GM23338 (cell line): ENCODE measurements at regions not wholly inside any gene's neighbourhood (a gene's known extent, or its start where the extent isn't known, plus 50 kb on each side); places are given as distances from the start of the nearest gene placed in this dataset.
"Not testable (repeated sequence)": the region's sequence is repeated elsewhere in the genome, so short reads cannot be mapped to it uniquely, and the experiment has no call there.

ENCODE experiments used
- ATAC-seq: fragments of 200-7000 bp; cut with Tn5 transposase; 3 replicates; pipeline ENCODE4 v1.9.1; 2020
- DNase-seq: peaks from one replicate; pipeline ENCODE4 v3.0.0-alpha.2; 2015; ENCODE audit warnings: low spot score
- H2AFZ ChIP-seq: fragments of 200-600 bp; sonication (generic); 2 replicates; pipeline ENCODE4 v1.8.0; 2016; ENCODE audit warnings: antibody characterized with exemption, mild to moderate bottlenecking, moderate library complexity
- H3F3A ChIP-seq: fragments of 200-600 bp; sonication (generic); replicated peaks from 2 replicates; pipeline ENCODE4 v1.8.0; 2017; ENCODE audit warnings: antibody characterized with exemption, mixed run types, low read depth
- H3K27ac ChIP-seq: fragments of 200-600 bp; sonication (generic); 2 replicates; pipeline ENCODE4 v1.6.1; 2016; ENCODE audit warnings: low read depth
- H3K27me3 ChIP-seq: fragments of 200-600 bp; sonication (generic); 2 replicates; pipeline ENCODE4 v1.8.0; 2016; ENCODE audit warnings: mild to moderate bottlenecking, mixed run types, moderate library complexity; ENCODE audit not compliant: insufficient read depth
- H3K36me3 ChIP-seq: fragments of 200-600 bp; sonication (generic); 2 replicates; pipeline ENCODE4 v1.8.0; 2016; ENCODE audit warnings: mild to moderate bottlenecking; ENCODE audit not compliant: insufficient read depth
- H3K4me1 ChIP-seq: fragments of 200-600 bp; sonication (generic); 2 replicates; pipeline ENCODE4 v1.8.0; 2016; ENCODE audit warnings: mild to moderate bottlenecking, moderate library complexity; ENCODE audit not compliant: insufficient read depth
- H3K4me2 ChIP-seq: fragments of 200-600 bp; sonication (generic); 2 replicates; pipeline ENCODE4 v1.7.1; 2017; ENCODE audit warnings: mixed run types
- H3K4me3 ChIP-seq: fragments of 200-600 bp; sonication (generic); 2 replicates; pipeline ENCODE4 v1.6.1; 2016; ENCODE audit warnings: mixed run types
- H3K79me2 ChIP-seq: fragments of 200-600 bp; sonication (generic); replicated peaks from 2 replicates; pipeline ENCODE4 v1.8.0; 2017; ENCODE audit warnings: mild to moderate bottlenecking; ENCODE audit not compliant: insufficient read depth
- H3K9me2 ChIP-seq: fragments of 200-600 bp; sonication (generic); 2 replicates; pipeline ENCODE4 v1.8.0; 2017; ENCODE audit not compliant: insufficient read depth
- H4K20me1 ChIP-seq: fragments of 200-600 bp; sonication (generic); replicated peaks from 2 replicates; pipeline ENCODE4 v1.8.0; 2017; ENCODE audit warnings: mild to moderate bottlenecking; ENCODE audit not compliant: insufficient read depth
- H3K27ac Mint-ChIP-seq: 2 replicates; pipeline ENCODE4 v1.8.0; 2020; ENCODE audit warnings: inconsistent platforms, mild to moderate bottlenecking, moderate library complexity, mixed read lengths
- H3K27me3 Mint-ChIP-seq: 3 replicates; pipeline ENCODE4 v1.8.0; 2022; ENCODE audit warnings: low read depth, mild to moderate bottlenecking, moderate library complexity, mixed read lengths, inconsistent platforms; ENCODE audit not compliant: insufficient read depth, poor library complexity
- H3K36me3 Mint-ChIP-seq: 3 replicates; pipeline ENCODE4 v1.8.0; 2021; ENCODE audit warnings: low read depth, mild to moderate bottlenecking, inconsistent platforms, moderate library complexity, mixed read lengths
- H3K4me1 Mint-ChIP-seq: 3 replicates; pipeline ENCODE4 v1.8.0; 2020; ENCODE audit warnings: mild to moderate bottlenecking, inconsistent platforms, mixed read lengths
- H3K4me3 Mint-ChIP-seq: 3 replicates; pipeline ENCODE4 v1.8.0; 2021; ENCODE audit warnings: moderate library complexity, mild to moderate bottlenecking, inconsistent platforms, mixed read lengths
- H3K9me3 Mint-ChIP-seq: 3 replicates; pipeline ENCODE4 v1.8.0; 2020; ENCODE audit warnings: moderate library complexity, mild to moderate bottlenecking, inconsistent platforms, mixed read lengths
- CREB1 ChIP-seq: fragments of 250-450 bp; sonication (Bioruptor Pico); IDR thresholded peaks from 2 replicates; pipeline ENCODE4 v1.5.0; 2020; ENCODE audit warnings: low read depth, mild to moderate bottlenecking, moderate library complexity
- NANOG ChIP-seq: IDR thresholded peaks from 2 replicates; pipeline ENCODE4 v1.6.1; 2016; ENCODE audit warnings: antibody characterized with exemption, borderline replicate concordance
- POLR2AphosphoS5 ChIP-seq: IDR thresholded peaks from 2 replicates; pipeline ENCODE4 v1.6.1; 2016; ENCODE audit warnings: antibody characterized with exemption, low read depth
- STAT1 ChIP-seq: IDR thresholded peaks from one replicate; pipeline ENCODE4 v1.6.1; 2016; ENCODE audit warnings: antibody characterized with exemption; ENCODE audit not compliant: unreplicated experiment
- ZNF114 ChIP-seq: fragments of 250-450 bp; sonication (Bioruptor Pico); IDR thresholded peaks from 2 replicates; pipeline ENCODE4 v1.5.0; 2020; ENCODE audit warnings: mild to moderate bottlenecking, moderate library complexity
- ZNF331 ChIP-seq: fragments of 250-450 bp; sonication (Bioruptor Pico); IDR thresholded peaks from 2 replicates; pipeline ENCODE4 v1.5.0; 2020; ENCODE audit warnings: low read depth, mild to moderate bottlenecking, moderate library complexity
- TF ChIP-seq, protein P1 (sequence below), 2 experiments: fragments of 200-600 bp in 1 of 2; sonication (generic) in 1 of 2; conservative IDR thresholded peaks; 2 replicates each; pipeline versions ENCODE4 v1.5.1 to v1.6.1; 2016 to 2017; ENCODE audit warnings: antibody characterized with exemption in 2 of 2, low read depth in 2 of 2, mild to moderate bottlenecking in 2 of 2, moderate library complexity in 1 of 2
- TF ChIP-seq, protein P2 (sequence below): IDR thresholded peaks from 2 replicates; pipeline ENCODE4 v1.6.1; 2016; ENCODE audit warnings: antibody characterized with exemption
- TF ChIP-seq, protein P3 (sequence below): fragments of 250-450 bp; sonication (Bioruptor Pico); IDR thresholded peaks from 2 replicates; pipeline ENCODE4 v1.5.0; 2020; ENCODE audit warnings: mild to moderate bottlenecking, moderate library complexity

DNA sequence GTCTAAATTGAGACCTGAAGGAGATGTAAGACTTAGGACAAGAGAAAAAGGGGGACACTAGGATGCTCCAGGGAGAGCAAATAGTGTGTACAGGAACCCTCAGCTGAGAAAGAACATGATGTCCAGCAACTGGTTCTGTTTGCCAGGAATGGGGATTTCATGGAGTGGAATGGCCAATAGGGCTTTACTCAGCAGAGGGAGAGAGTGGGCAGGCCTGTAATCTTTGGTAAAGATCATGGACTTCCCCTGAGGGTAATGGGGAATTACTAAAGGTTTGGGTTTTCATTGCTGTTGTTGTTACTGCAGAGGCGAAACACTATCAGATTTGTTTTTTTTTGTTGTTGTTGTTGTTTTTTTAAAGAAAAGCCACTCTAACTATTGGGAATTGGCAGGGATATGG is 99.0 kb downstream of the SCN11A start:
- peaks cover 3% of the 10 kb centered on the region; the same call in 1 of the 3 replicates for H3K9me3 Mint-ChIP-seq
- Histone ChIP-seq H2AFZ (no peak overlapping the region), H3K4me1 (no peaks in the 10 kb centered on the region), H3K79me2 (no peaks in the 10 kb centered on the region), H3K27me3 (no peaks in the 10 kb centered on the region), H3K27ac (no peak overlapping the region), H3K4me3 (no peak overlapping the region), H4K20me1 (no peaks in the 10 kb centered on the region), H3K9me2 (no peaks in the 10 kb centered on the region), H3F3A (no peaks in the 10 kb centered on the region), H3K4me2 (no peak overlapping the region), H3K36me3 (no peaks in the 10 kb centered on the region)
- H3K4me3 Mint-ChIP-seq, result no peak overlapping the region
- no peak overlapping the region for H3K27ac Mint-ChIP-seq
- H3K4me1 Mint-ChIP-seq, result no peaks in the 10 kb centered on the region
- TF ChIP-seq, protein P1, sequence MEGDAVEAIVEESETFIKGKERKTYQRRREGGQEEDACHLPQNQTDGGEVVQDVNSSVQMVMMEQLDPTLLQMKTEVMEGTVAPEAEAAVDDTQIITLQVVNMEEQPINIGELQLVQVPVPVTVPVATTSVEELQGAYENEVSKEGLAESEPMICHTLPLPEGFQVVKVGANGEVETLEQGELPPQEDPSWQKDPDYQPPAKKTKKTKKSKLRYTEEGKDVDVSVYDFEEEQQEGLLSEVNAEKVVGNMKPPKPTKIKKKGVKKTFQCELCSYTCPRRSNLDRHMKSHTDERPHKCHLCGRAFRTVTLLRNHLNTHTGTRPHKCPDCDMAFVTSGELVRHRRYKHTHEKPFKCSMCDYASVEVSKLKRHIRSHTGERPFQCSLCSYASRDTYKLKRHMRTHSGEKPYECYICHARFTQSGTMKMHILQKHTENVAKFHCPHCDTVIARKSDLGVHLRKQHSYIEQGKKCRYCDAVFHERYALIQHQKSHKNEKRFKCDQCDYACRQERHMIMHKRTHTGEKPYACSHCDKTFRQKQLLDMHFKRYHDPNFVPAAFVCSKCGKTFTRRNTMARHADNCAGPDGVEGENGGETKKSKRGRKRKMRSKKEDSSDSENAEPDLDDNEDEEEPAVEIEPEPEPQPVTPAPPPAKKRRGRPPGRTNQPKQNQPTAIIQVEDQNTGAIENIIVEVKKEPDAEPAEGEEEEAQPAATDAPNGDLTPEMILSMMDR (conservative IDR thresholded peaks at IDR 0.05; ENCODE audit: low read depth in 2 of 2), result no peak
- TF ChIP-seq POLR2AphosphoS5, result no peak
- no peak for TF ChIP-seq STAT1
- TF ChIP-seq NANOG, result no peak
- TF ChIP-seq, protein P2, sequence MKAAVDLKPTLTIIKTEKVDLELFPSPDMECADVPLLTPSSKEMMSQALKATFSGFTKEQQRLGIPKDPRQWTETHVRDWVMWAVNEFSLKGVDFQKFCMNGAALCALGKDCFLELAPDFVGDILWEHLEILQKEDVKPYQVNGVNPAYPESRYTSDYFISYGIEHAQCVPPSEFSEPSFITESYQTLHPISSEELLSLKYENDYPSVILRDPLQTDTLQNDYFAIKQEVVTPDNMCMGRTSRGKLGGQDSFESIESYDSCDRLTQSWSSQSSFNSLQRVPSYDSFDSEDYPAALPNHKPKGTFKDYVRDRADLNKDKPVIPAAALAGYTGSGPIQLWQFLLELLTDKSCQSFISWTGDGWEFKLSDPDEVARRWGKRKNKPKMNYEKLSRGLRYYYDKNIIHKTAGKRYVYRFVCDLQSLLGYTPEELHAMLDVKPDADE, result no peak
- TF ChIP-seq ZNF331 (CRISPR knock-in tag), result no peak
- peaks cover 4% of the 10 kb centered on the region for H3K27me3 Mint-ChIP-seq
- ATAC-seq (no peak), DNase-seq (no peak)
- H3K36me3 Mint-ChIP-seq, result peaks cover 3% of the 10 kb centered on the region; the same call in 1 of the 3 replicates

DNA sequence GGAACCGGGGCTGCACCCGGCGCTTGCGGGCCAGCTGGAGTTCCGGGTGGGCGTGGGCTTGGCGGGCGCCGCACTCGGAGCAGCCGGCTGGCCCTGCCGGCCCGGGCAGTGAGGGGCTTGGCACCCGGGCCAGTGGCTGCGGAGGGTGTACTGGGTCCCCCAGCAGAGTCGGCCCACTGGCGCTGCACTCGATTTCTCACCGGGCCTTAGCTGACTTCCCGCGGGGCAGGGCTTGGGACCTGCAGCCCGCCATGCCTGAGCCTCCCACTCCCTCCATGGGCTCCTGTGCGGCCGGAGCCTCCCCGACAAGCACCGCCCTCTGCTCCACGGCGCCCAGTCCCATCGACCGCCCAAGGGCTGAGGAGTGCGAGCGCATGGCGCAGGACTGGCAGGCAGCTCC is 100.6 kb downstream of the SCN11A start:
- H3K9me2 ChIP-seq, H3F3A ChIP-seq, H3K4me2 ChIP-seq, DNase-seq, H3K27ac Mint-ChIP-seq, H3K79me2 ChIP-seq, ATAC-seq, H3K4me3 Mint-ChIP-seq, H4K20me1 ChIP-seq, H3K27me3 Mint-ChIP-seq, H2AFZ ChIP-seq, H3K36me3 ChIP-seq, H3K4me1 Mint-ChIP-seq, H3K4me3 ChIP-seq, H3K9me3 Mint-ChIP-seq, H3K27ac ChIP-seq, H3K36me3 Mint-ChIP-seq, H3K27me3 ChIP-seq, H3K4me1 ChIP-seq: not testable (repeated sequence)

DNA sequence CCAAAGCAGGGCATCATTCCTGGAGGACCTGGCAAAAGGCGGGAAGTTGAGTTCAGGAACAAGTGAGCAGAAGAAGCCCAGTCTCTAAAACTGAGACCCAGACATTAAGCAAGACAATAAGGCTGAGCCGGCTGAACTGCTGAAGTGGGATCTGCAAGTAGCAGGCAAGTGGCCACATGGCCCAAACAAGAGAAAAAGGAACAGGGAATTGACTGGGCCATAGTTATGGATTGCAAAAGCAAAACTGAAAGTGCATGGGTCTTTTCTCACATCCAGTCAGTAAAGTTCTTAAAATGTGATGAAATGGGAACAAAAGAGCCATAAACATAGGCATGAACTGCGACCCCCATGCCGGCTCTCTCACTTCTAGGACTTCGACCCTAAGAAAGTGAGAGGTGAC is 101.2 kb downstream of the SCN11A start:
- no peak for DNase-seq
- no peak overlapping the region for H3K4me3 ChIP-seq
- no peak for TF ChIP-seq CREB1 (CRISPR knock-in tag)
- no peak for TF ChIP-seq ZNF114 (CRISPR knock-in tag)
- no peak for TF ChIP-seq NANOG
- TF ChIP-seq, protein P3, sequence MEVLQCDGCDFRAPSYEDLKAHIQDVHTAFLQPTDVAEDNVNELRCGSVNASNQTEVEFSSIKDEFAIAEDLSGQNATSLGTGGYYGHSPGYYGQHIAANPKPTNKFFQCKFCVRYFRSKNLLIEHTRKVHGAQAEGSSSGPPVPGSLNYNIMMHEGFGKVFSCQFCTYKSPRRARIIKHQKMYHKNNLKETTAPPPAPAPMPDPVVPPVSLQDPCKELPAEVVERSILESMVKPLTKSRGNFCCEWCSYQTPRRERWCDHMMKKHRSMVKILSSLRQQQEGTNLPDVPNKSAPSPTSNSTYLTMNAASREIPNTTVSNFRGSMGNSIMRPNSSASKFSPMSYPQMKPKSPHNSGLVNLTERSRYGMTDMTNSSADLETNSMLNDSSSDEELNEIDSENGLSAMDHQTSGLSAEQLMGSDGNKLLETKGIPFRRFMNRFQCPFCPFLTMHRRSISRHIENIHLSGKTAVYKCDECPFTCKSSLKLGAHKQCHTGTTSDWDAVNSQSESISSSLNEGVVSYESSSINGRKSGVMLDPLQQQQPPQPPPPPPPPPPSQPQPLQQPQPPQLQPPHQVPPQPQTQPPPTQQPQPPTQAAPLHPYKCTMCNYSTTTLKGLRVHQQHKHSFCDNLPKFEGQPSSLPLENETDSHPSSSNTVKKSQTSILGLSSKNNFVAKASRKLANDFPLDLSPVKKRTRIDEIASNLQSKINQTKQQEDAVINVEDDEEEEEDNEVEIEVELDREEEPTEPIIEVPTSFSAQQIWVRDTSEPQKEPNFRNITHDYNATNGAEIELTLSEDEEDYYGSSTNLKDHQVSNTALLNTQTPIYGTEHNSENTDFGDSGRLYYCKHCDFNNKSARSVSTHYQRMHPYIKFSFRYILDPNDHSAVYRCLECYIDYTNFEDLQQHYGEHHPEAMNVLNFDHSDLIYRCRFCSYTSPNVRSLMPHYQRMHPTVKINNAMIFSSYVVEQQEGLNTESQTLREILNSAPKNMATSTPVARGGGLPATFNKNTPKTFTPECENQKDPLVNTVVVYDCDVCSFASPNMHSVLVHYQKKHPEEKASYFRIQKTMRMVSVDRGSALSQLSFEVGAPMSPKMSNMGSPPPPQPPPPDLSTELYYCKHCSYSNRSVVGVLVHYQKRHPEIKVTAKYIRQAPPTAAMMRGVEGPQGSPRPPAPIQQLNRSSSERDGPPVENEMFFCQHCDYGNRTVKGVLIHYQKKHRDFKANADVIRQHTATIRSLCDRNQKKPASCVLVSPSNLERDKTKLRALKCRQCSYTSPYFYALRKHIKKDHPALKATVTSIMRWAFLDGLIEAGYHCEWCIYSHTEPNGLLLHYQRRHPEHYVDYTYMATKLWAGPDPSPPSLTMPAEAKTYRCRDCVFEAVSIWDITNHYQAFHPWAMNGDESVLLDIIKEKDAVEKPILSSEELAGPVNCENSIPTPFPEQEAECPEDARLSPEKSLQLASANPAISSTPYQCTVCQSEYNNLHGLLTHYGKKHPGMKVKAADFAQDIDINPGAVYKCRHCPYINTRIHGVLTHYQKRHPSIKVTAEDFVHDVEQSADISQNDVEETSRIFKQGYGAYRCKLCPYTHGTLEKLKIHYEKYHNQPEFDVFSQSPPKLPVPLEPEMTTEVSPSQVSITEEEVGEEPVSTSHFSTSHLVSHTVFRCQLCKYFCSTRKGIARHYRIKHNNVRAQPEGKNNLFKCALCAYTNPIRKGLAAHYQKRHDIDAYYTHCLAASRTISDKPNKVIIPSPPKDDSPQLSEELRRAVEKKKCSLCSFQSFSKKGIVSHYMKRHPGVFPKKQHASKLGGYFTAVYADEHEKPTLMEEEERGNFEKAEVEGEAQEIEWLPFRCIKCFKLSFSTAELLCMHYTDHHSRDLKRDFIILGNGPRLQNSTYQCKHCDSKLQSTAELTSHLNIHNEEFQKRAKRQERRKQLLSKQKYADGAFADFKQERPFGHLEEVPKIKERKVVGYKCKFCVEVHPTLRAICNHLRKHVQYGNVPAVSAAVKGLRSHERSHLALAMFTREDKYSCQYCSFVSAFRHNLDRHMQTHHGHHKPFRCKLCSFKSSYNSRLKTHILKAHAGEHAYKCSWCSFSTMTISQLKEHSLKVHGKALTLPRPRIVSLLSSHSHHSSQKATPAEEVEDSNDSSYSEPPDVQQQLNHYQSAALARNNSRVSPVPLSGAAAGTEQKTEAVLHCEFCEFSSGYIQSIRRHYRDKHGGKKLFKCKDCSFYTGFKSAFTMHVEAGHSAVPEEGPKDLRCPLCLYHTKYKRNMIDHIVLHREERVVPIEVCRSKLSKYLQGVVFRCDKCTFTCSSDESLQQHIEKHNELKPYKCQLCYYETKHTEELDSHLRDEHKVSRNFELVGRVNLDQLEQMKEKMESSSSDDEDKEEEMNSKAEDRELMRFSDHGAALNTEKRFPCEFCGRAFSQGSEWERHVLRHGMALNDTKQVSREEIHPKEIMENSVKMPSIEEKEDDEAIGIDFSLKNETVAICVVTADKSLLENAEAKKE (CRISPR knock-in tag), result no peak

More for the DNA sequence above, 101.2 kb downstream of the SCN11A start:
- H3K27me3 ChIP-seq, result no peaks in the 10 kb centered on the region
- no peaks in the 10 kb centered on the region for H3K36me3 ChIP-seq
- no peak overlapping the region for H3K27ac Mint-ChIP-seq
- H3K27me3 Mint-ChIP-seq, result peaks cover 4% of the 10 kb centered on the region
- no peak overlapping the region for H3K4me2 ChIP-seq
- peaks cover 3% of the 10 kb centered on the region; the same call in 1 of the 3 replicates for H3K36me3 Mint-ChIP-seq
- H3K4me1 Mint-ChIP-seq, result no peaks in the 10 kb centered on the region
- H3F3A ChIP-seq, result no peaks in the 10 kb centered on the region
- H3K4me1 ChIP-seq, result no peaks in the 10 kb centered on the region
- H3K9me2 ChIP-seq, result no peaks in the 10 kb centered on the region
- H3K9me3 Mint-ChIP-seq, result peaks cover 3% of the 10 kb centered on the region; the same call in 1 of the 3 replicates
- H2AFZ ChIP-seq, result no peak overlapping the region
- H4K20me1 ChIP-seq, result no peaks in the 10 kb centered on the region
- no peaks in the 10 kb centered on the region for H3K79me2 ChIP-seq
- H3K4me3 Mint-ChIP-seq, result no peak overlapping the region
- ATAC-seq, result no peak
- no peak overlapping the region for H3K27ac ChIP-seq
